Fibroblast of skin of abdomen (primary cell): ENCODE measurements at regions not wholly inside any gene's neighbourhood (a gene's known extent, or its start where the extent isn't known, plus 50 kb on each side); places are given as distances from the start of the nearest gene placed in this dataset.

Experiments used
- DNase-seq: peaks from one replicate; pipeline ENCODE4 v3.0.0-alpha.2; 2013

GRCh38 chr15:31474059-31474868 lies 147.6 kb downstream of the KLF13 start:
- DNase-seq, result no peak

- DNase-seq, result no peak
Observed at GRCh38 chr15:31476236-31476810, 149.7 kb downstream of the KLF13 start.

GRCh38 chr15:31476866-31477265 lies 150.2 kb downstream of the KLF13 start:
- no peak for DNase-seq

- no peak for DNase-seq
Observed at GRCh38 chr15:31477301-31477700, 150.7 kb downstream of the KLF13 start.

GRCh38 chr15:31477851-31478701 lies 151.4 kb downstream of the KLF13 start:
- DNase-seq, result no peak

- no peak for DNase-seq
Observed at GRCh38 chr15:31478702-31479221, 152.1 kb downstream of the KLF13 start.

- DNase-seq, result no peak
Observed at GRCh38 chr15:31480356-31481025, 153.9 kb downstream of the KLF13 start.

GRCh38 chr15:31481142-31481541 lies 154.5 kb downstream of the KLF13 start:
- DNase-seq, result no peak

- DNase-seq, result no peak
Observed at GRCh38 chr15:31482122-31482922, 155.7 kb downstream of the KLF13 start.

DNA sequence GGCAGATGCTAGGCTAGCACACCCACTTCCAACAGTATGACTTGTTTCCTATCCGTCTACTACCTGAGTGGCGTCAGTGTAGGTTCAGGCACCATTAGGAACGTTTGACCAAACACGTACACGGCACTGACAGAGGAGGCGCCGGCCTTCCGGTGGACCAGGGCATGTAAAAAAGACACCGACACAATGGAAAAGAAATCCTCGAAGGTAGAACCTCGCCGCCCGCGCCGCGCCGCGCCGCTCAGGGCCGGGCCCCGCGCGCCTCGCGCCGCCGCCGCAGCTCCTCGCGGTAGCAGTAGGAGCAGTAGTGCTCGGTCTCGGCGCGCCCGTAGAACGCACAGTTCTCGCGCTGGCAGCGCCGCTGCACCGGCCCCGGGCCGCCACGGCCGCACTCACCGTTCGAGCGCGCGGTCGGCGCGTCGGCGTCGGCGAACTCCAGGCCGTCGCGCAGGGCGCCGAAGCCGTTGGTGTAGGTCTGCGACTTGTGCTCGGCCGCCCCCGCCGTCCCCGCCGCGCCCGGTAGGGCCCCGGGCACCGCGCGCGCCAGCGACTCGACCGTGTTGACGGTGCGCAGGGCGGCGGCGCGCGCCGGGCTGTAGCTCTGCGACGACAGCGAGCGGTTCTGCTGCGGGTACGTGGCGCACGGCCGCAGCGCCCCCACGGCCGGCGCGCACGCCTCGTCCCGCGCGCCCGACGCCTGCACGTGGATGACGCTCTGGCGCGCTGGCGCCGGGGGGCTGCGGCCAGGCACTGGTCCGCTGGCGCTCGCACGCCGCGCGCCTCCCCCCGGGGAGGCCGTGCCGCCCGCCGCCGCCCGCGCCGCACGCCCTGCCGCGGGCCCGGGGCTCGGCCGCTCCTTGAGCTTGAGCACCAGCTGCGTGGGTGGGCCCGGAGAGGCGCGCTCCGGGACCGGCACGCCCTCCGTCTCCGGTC lies 156.7 kb downstream of the KLF13 start:
- peak; percentile 18 for DNase-seq

DNA sequence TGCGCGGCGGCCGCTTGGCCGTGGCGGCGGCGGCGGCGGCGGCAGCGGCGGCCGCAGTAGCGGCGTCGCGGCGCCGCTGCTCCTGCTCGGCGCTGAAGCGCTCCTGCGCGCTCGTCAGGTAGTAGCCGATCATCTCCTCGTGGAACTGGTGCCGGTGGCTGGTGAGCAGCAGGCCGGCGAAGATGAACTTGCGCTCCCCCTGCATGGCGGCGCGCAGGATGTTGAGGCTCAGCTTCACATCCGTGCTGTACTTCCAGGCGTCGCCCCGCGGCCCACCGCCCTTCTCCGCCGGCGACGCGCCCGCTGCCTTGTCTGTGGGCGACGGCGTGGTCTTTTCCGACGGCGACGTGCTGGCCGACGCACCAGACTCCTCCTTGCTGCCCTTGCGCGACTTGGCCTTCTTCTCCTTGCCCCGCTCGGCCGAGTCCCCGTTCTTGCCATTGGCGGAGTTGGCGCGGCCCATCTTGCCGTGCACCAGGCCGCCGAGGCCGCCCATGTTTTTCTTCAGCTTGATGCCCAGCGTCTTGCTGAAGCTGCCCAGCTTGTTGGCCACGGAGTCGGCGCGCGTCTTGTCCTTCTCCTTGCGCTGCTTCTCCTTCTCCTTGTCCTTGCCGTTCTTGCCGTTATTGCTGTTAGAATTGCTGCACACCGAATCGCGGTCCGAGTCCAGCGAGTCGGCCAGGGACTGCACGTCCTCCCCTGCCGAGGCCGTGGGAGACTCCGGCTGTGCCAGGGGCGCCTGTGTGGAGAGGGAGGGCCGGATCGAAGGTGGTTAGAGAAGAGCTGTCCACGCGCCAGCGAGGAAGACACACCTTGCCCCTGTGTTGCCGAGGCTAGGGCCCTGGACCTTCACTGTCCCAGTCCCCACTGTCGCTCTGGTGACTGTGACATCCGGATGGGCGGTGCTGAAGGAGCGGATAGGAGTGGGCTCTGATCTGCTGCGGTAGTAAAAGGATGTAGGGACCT lies 157.6 kb downstream of the KLF13 start:
- DNase-seq, result no peak

DNA sequence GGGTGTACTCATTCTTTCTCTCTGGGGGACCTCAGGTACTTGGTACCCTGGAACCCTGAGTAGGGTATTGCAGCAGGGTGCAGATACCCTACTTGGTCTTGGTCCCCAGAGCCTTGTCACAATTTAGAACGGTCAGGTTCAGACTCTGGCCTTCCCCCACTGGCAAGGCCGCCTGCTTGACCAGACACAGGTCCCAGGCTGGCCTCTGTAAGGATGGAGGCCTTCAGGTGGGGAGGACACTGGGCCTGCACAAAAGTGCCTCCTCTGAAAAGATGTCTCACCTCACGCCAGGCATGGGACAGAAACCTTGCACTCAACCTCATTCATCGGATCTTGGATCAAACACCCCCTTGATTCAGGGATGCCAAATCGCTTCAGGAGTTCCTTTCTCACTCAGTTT lies 158.4 kb downstream of the KLF13 start:
- DNase-seq, result no peak

- no peak for DNase-seq
Observed at GRCh38 chr15:31485431-31485830, 158.8 kb downstream of the KLF13 start.

- DNase-seq, result no peak
Observed at GRCh38 chr15:31485911-31486461, 159.4 kb downstream of the KLF13 start.

- no peak for DNase-seq
Observed at GRCh38 chr15:31486506-31486905, 159.9 kb downstream of the KLF13 start.

- no peak for DNase-seq
Observed at GRCh38 chr15:31486906-31487695, 160.5 kb downstream of the KLF13 start.

GRCh38 chr15:31487811-31488436 lies 161.3 kb downstream of the KLF13 start:
- no peak for DNase-seq
